H1 (cell line): ENCODE measurements at regions not wholly inside any gene's neighbourhood (a gene's known extent, or its start where the extent isn't known, plus 50 kb on each side); places are given as distances from the start of the nearest gene placed in this dataset.

Experiments used
- CTCF ChIA-PET: fragments of 300-600 bp; sonication (Branson Sonifier 250); formaldehyde crosslinking; loops from one replicate; lab custom pipeline; 2021; ENCODE audit not compliant: partially characterized antibody; lab: Charles Lee
- POLR2A ChIA-PET: fragments of 300-600 bp; sonication (Branson Sonifier 250); formaldehyde crosslinking; loops from one replicate; lab custom pipeline; 2021; ENCODE audit warnings: inconsistent platforms; ENCODE audit not compliant: partially characterized antibody; lab: Charles Lee
- DNase-seq, 2 experiments: peaks; one replicate each; pipeline versions ENCODE4 v3.0.0 to v3.0.0-alpha.2; 2010 to 2022; ENCODE audit warnings: low spot score in 2 of 2, low read depth in 1 of 2, mixed read lengths in 1 of 2
- FAIRE-seq: peaks from 2 replicates; lab custom pipeline; 2011; peaks lifted over from hg19 to GRCh38; lab: Jason Lieb, UNC
- H2AFZ ChIP-seq: 2 replicates; pipeline ENCODE4 v1.8.1; 2012; ENCODE audit warnings: low read length, inconsistent platforms
- H2AK5ac ChIP-seq: 2 replicates; pipeline ENCODE4 v1.6.1; 2013; ENCODE audit warnings: low read depth, low read length
- H2BK120ac ChIP-seq: replicated peaks from 2 replicates; pipeline ENCODE3; 2013; ENCODE audit warnings: low read depth, low read length, inconsistent platforms
- H2BK12ac ChIP-seq: 2 replicates; pipeline ENCODE4 v1.6.1; 2013; ENCODE audit warnings: low read depth, low read length
- H2BK15ac ChIP-seq: 2 replicates; pipeline ENCODE4 v1.6.1; 2013; ENCODE audit warnings: low read length
- H2BK20ac ChIP-seq: 2 replicates; pipeline ENCODE4 v1.6.1; 2013; ENCODE audit warnings: low read length
- H2BK5ac ChIP-seq: 2 replicates; pipeline ENCODE4 v1.6.1; 2013; ENCODE audit warnings: low read depth, low read length
- H3K14ac ChIP-seq: 2 replicates; pipeline ENCODE4 v1.6.1; 2013; ENCODE audit warnings: inconsistent platforms; ENCODE audit not compliant: insufficient read length
- H3K18ac ChIP-seq: 2 replicates; pipeline ENCODE4 v1.6.1; 2013; ENCODE audit warnings: low read length; ENCODE audit errors: extremely low read depth
- H3K23ac ChIP-seq: 2 replicates; pipeline ENCODE4 v1.6.1; 2013; ENCODE audit warnings: inconsistent platforms; ENCODE audit not compliant: insufficient read length
- H3K23me2 ChIP-seq: 2 replicates; pipeline ENCODE4 v1.6.1; 2013; ENCODE audit warnings: low read depth, low read length
- H3K27ac ChIP-seq: 2 replicates; pipeline ENCODE4 v1.6.1; 2011; ENCODE audit warnings: low read depth, low read length, inconsistent platforms
- H3K27me3 ChIP-seq, 4 experiments: replicated peaks in 1 of 4; 1 replicate in 1 of 4; 2 replicates in 3 of 4; pipeline versions ENCODE4 v1.6.1 to v1.8.1; 2011 to 2013; ENCODE audit warnings: low read length in 3 of 4, mild to moderate bottlenecking in 3 of 4, inconsistent platforms in 2 of 4, mixed read lengths in 2 of 4, moderate library complexity in 1 of 4; ENCODE audit not compliant: control insufficient read depth in 3 of 4, insufficient read depth in 3 of 4; ENCODE audit errors: extremely low read depth in 1 of 4
- H3K36me3 ChIP-seq, 4 experiments: 2 replicates each; pipeline versions ENCODE4 v1.6.1 to v1.8.1; 2011 to 2013; ENCODE audit warnings: mild to moderate bottlenecking in 4 of 4, low read length in 3 of 4, moderate library complexity in 2 of 4, control low read depth in 1 of 4, inconsistent platforms in 1 of 4; ENCODE audit not compliant: insufficient read depth in 4 of 4, control insufficient read depth in 2 of 4
- H3K4ac ChIP-seq: replicated peaks from 2 replicates; pipeline ENCODE3; 2013; ENCODE audit warnings: low read length, low read depth, mixed read lengths, inconsistent platforms; ENCODE audit not compliant: insufficient read length
- H3K4me1 ChIP-seq, 4 experiments: replicated peaks in 1 of 4; 1 replicate in 1 of 4; 2 replicates in 3 of 4; pipeline versions ENCODE4 v1.6.1 to v1.8.1; 2011 to 2013; ENCODE audit warnings: low read length in 3 of 4, inconsistent platforms in 2 of 4, mixed read lengths in 1 of 4; ENCODE audit not compliant: insufficient read depth in 4 of 4, control insufficient read depth in 3 of 4
- H3K4me2 ChIP-seq, 2 experiments: 2 replicates each; pipeline versions ENCODE4 v1.6.1 to v1.8.1; 2011 to 2013; ENCODE audit warnings: low read depth in 2 of 2, low read length in 2 of 2, control low read depth in 1 of 2, inconsistent platforms in 1 of 2, mild to moderate bottlenecking in 1 of 2; ENCODE audit not compliant: insufficient read depth in 1 of 2
- H3K4me3 ChIP-seq, 4 experiments: fragments of 200-600, 300-600 bp in 1 of 4; sonication (generic), shearing (Covaris generic), sonication (Bioruptor Twin) in 1 of 4; 2 replicates each; pipeline versions ENCODE4 v1.5.1 to v1.8.1; 2011 to 2016; ENCODE audit warnings: low read length in 4 of 4, low read depth in 3 of 4, control low read depth in 2 of 4, inconsistent platforms in 2 of 4, mild to moderate bottlenecking in 2 of 4, mixed read lengths in 1 of 4, moderate library complexity in 1 of 4; ENCODE audit not compliant: insufficient read depth in 2 of 4; ENCODE audit errors: extremely low read depth in 1 of 4
- H3K56ac ChIP-seq: replicated peaks from 2 replicates; pipeline ENCODE3; 2013; ENCODE audit warnings: low read depth, mild to moderate bottlenecking, mixed read lengths, low read length, inconsistent platforms; ENCODE audit not compliant: insufficient read length
- H3K79me1 ChIP-seq: 2 replicates; pipeline ENCODE4 v1.6.1; 2013; ENCODE audit warnings: low read depth, low read length, control low read depth
- H3K79me2 ChIP-seq, 2 experiments: 2 replicates each; pipeline versions ENCODE4 v1.6.1 to v1.8.1; 2012 to 2013; ENCODE audit warnings: low read length in 2 of 2, mild to moderate bottlenecking in 2 of 2, inconsistent platforms in 1 of 2; ENCODE audit not compliant: insufficient read depth in 2 of 2, control insufficient read depth in 1 of 2
- H3K9ac ChIP-seq, 4 experiments: replicated peaks in 1 of 4; 1 replicate in 1 of 4; 2 replicates in 3 of 4; pipeline versions ENCODE4 v1.6.1 to v1.8.1; 2011 to 2013; ENCODE audit warnings: low read depth in 3 of 4, low read length in 3 of 4, control low read depth in 2 of 4, mild to moderate bottlenecking in 2 of 4, moderate library complexity in 2 of 4, inconsistent platforms in 1 of 4; ENCODE audit errors: extremely low read depth in 1 of 4
- H3K9me3 ChIP-seq, 2 experiments: 2 replicates each; pipeline versions ENCODE4 v1.6.1 to v1.8.1; 2012 to 2013; ENCODE audit warnings: mild to moderate bottlenecking in 2 of 2, moderate library complexity in 2 of 2, control low read depth in 1 of 2, inconsistent platforms in 1 of 2, low read depth in 1 of 2, low read length in 1 of 2, mixed read lengths in 1 of 2; ENCODE audit not compliant: insufficient read depth in 2 of 2
- H4K20me1 ChIP-seq, 2 experiments: replicated peaks in 1 of 2; 2 replicates each; pipeline versions ENCODE3 to v1.8.1; 2011 to 2013; ENCODE audit warnings: inconsistent platforms in 2 of 2, low read length in 2 of 2, mild to moderate bottlenecking in 1 of 2; ENCODE audit not compliant: insufficient read depth in 2 of 2, control insufficient read depth in 1 of 2
- H4K5ac ChIP-seq: 2 replicates; pipeline ENCODE4 v1.6.1; 2013; ENCODE audit warnings: low read length, low read depth, mixed read lengths, inconsistent platforms; ENCODE audit not compliant: insufficient read length
- H4K8ac ChIP-seq: 2 replicates; pipeline ENCODE4 v1.8.0; 2013; ENCODE audit warnings: mild to moderate bottlenecking, moderate library complexity, low read length, inconsistent platforms; ENCODE audit not compliant: insufficient read depth; ENCODE audit errors: extremely low read depth
- H4K91ac ChIP-seq: replicated peaks from 2 replicates; pipeline ENCODE3; 2013; ENCODE audit warnings: low read length, mixed read lengths, inconsistent platforms; ENCODE audit not compliant: insufficient read length
- ATF2 ChIP-seq: IDR thresholded peaks from 2 replicates; pipeline ENCODE4 v1.6.1; 2012; ENCODE audit warnings: low read length, inconsistent platforms
- ATF3 ChIP-seq: IDR thresholded peaks from 2 replicates; pipeline ENCODE4 v1.6.1; 2011; ENCODE audit warnings: low read depth, mild to moderate bottlenecking, low read length; ENCODE audit not compliant: insufficient read depth
- BCL11A ChIP-seq, 2 experiments: IDR thresholded peaks; one replicate each; pipeline ENCODE4 v1.6.1; 2011; ENCODE audit warnings: low read depth in 2 of 2, low read length in 2 of 2, mild to moderate bottlenecking in 2 of 2
- CREB1 ChIP-seq: IDR thresholded peaks from 2 replicates; pipeline ENCODE4 v1.6.1; 2012; ENCODE audit warnings: inconsistent platforms
- EZH2 ChIP-seq: fragments of 200-600 bp; sonication (generic); IDR thresholded peaks from 2 replicates; pipeline ENCODE4 v1.7.1; 2012; ENCODE audit warnings: low read depth, mild to moderate bottlenecking, moderate library complexity, low read length, inconsistent platforms; ENCODE audit not compliant: severe bottlenecking
- GABPA ChIP-seq: IDR thresholded peaks from 2 replicates; pipeline ENCODE4 v1.6.1; 2011; ENCODE audit warnings: mild to moderate bottlenecking, low read length, moderate library complexity, borderline replicate concordance; ENCODE audit not compliant: insufficient read depth
- KDM4A ChIP-seq: IDR thresholded peaks from one replicate; pipeline ENCODE4 v1.7.1; 2012; ENCODE audit warnings: low read depth, mild to moderate bottlenecking, moderate library complexity, low read length, inconsistent platforms; ENCODE audit not compliant: severe bottlenecking
- SAP30 ChIP-seq: fragments of 300-600 bp; sonication (generic); IDR thresholded peaks from 2 replicates; pipeline ENCODE4 v1.7.1; 2012; ENCODE audit warnings: low read length, moderate library complexity, mild to moderate bottlenecking, inconsistent platforms; ENCODE audit not compliant: insufficient read depth, insufficient replicate concordance
- SIN3A ChIP-seq, 2 experiments: IDR thresholded peaks in 1 of 2; conservative IDR thresholded peaks in 1 of 2; 2 replicates each; pipeline ENCODE4 v1.6.1; 2011 to 2012; ENCODE audit warnings: low read length in 2 of 2, improper control_type of control experiment in 1 of 2, low read depth in 1 of 2, mild to moderate bottlenecking in 1 of 2
- SP4 ChIP-seq: IDR thresholded peaks from 2 replicates; pipeline ENCODE4 v1.6.1; 2012; ENCODE audit warnings: low read length, inconsistent platforms
- SRF ChIP-seq: IDR thresholded peaks from 2 replicates; pipeline ENCODE4 v1.6.1; 2011; ENCODE audit warnings: mild to moderate bottlenecking, low read depth, low read length, moderate library complexity
- SUZ12 ChIP-seq: fragments of 200-600 bp; sonication (generic); IDR thresholded peaks from 2 replicates; pipeline ENCODE4 v1.6.1; 2012; ENCODE audit warnings: mild to moderate bottlenecking, inconsistent platforms, low read length, moderate library complexity, mixed read lengths
- WGBS, 2 experiments: shearing (Covaris generic) in 1 of 2; methylation state at CpG; one replicate each; pipeline versions ENCODE4 v1.1.6 to v1.1.7; 2013 to 2015; ENCODE audit warnings: low lambda C conversion rate in 2 of 2, mixed read lengths in 2 of 2, inconsistent platforms in 1 of 2, low coverage in 1 of 2, missing lambda C conversion rate in 1 of 2; ENCODE audit not compliant: insufficient replicate concordance in 2 of 2, insufficient coverage in 1 of 2, insufficient read length in 1 of 2; ENCODE audit errors: extremely low coverage in 1 of 2, missing lambda C conversion rate in 1 of 2; 5-methylcytosine and 5-hydroxymethylcytosine counted together

GRCh38 chr1:102821707-102822106 is 286.6 kb downstream of the COL11A1 start:
- Histone ChIP-seq H3K79me1 (no peaks in the 10 kb centered on the region), H3K9me3 (no peaks in the 10 kb centered on the region; a peak in 1 of 4 replicates), H3K23ac (no peak overlapping the region), H2BK20ac (no peak overlapping the region), H2BK120ac (no peak overlapping the region), H3K4ac (no peak overlapping the region), H3K36me3 (no peaks in the 10 kb centered on the region), H3K4me3 (no peak overlapping the region), H3K79me2 (no peaks in the 10 kb centered on the region), H2BK12ac (no peak overlapping the region), H3K56ac (no peak overlapping the region), H2BK15ac (no peak overlapping the region), H2AK5ac (no peak overlapping the region), H3K4me1 (no peaks in the 10 kb centered on the region), H2BK5ac (no peak overlapping the region), H3K18ac (no peak overlapping the region), H3K27ac (no peak overlapping the region), H4K20me1 (no peaks in the 10 kb centered on the region), H3K14ac (no peak overlapping the region), H3K4me2 (no peak overlapping the region), H2AFZ (no peak overlapping the region), H3K27me3 (no peaks in the 10 kb centered on the region), H4K5ac (no peak overlapping the region), H3K23me2 (no peaks in the 10 kb centered on the region), H4K91ac (no peak overlapping the region), H3K9ac (no peak overlapping the region), H4K8ac (no peak overlapping the region)
- DNase-seq (no peak), FAIRE-seq (no peak)
- CTCF ChIA-PET: interaction anchor here (0.6 kb wide), 1 partner anchor 1121 kb away, joined by 3 read pairs; no protein-coding TSS in a partner anchor
- POLR2A ChIA-PET: no interaction called here
- 86% methylated on average over 1 of the region's 1 CpG; no CpG with 5 or more reads in 1 of the 2 experiments for WGBS, 2 experiments
- no peak for TF ChIP-seq BCL11A (IDR thresholded peaks at IDR 0.05; ENCODE audit: low read depth in 2 of 2, low read length in 2 of 2)
- no peak for TF ChIP-seq ATF3
- TF ChIP-seq SUZ12: no peak
- TF ChIP-seq CREB1: no peak
- TF ChIP-seq SAP30: no peak
- no peak for TF ChIP-seq KDM4A
- TF ChIP-seq SIN3A (conservative IDR thresholded peaks at IDR 0.05 in 1 of 2, IDR thresholded peaks at IDR 0.05 in 1 of 2; ENCODE audit: low read depth in 1 of 2, low read length in 2 of 2): no peak
- TF ChIP-seq SRF: no peak
- no peak for TF ChIP-seq GABPA
- TF ChIP-seq ATF2: no peak
- no peak for TF ChIP-seq EZH2
- TF ChIP-seq SP4: no peak
- TF ChIP-seq, all 59 proteins: peak for 0
